Right cardiac atrium (tissue), 5 donors: ENCODE measurements at regions not wholly inside any gene's neighbourhood (a gene's known extent, or its start where the extent isn't known, plus 50 kb on each side); places are given as distances from the start of the nearest gene placed in this dataset.
A peak's percentile ranks its signal among the peaks of the same experiment; 100 is the strongest.

ENCODE experiments used
- ATAC-seq, 2 donors: fragments of 200-7000 bp; cut with Tn5 transposase; one replicate each; pipeline versions ENCODE4 v1.8.0 to v1.9.1; 2020; ENCODE audit warnings: moderate library complexity in 2 of 2, mild to moderate bottlenecking in 1 of 2
- DNase-seq, 3 donors: peaks; one replicate each; pipeline ENCODE4 v3.0.0-alpha.2; 2020
- H3K27ac ChIP-seq: one replicate; pipeline ENCODE4 v1.5.1; 2013; ENCODE audit warnings: mild to moderate bottlenecking, low read length, control low read depth, moderate library complexity
- H3K27me3 ChIP-seq: one replicate; pipeline ENCODE4 v1.6.1; 2013; ENCODE audit not compliant: control insufficient read depth, insufficient read depth
- H3K4me1 ChIP-seq: one replicate; pipeline ENCODE4 v1.6.1; 2013; ENCODE audit warnings: low read length; ENCODE audit not compliant: control insufficient read depth, insufficient read depth
- H3K4me3 ChIP-seq: one replicate; pipeline ENCODE4 v1.5.1; 2013; ENCODE audit warnings: low read length, control low read depth
- H3K9me3 ChIP-seq: one replicate; pipeline ENCODE4 v1.6.1; 2013; ENCODE audit warnings: low read length; ENCODE audit not compliant: control insufficient read depth
- WGBS: extraction: QIAGEN DNeasy Blood & Tissue Kit; methylation state at CpG from one replicate; pipeline ENCODE4 v1.1.7; 2013; 5-methylcytosine and 5-hydroxymethylcytosine counted together
- intact Hi-C, 4 donors: fragments of 100-400 bp; cut with DNase I; formaldehyde crosslinking; loops; one replicate each; pipeline versions ENCODE4 v1.11.0 to v1.14.0; 2022 to 2023
- donor health status: healthy with polysubstance abuse.
- donor health status: DM: no; HTN: yes; CAD: no.
- donor health status: DM: no; HTN: no; CAD: no.
- donor health status: DM: no; HTN: yes; CAD: no; lungs with severe emphysema.
- donor health status: DM: yes; HTN: yes; CAD: no.

- no peak overlapping the region for H3K27ac ChIP-seq
- intact Hi-C loops = no loop called here
- no peaks in the 10 kb centered on the region for H3K9me3 ChIP-seq
- no peak overlapping the region for H3K4me3 ChIP-seq
- ATAC-seq = no peak
- DNase-seq = no peak
- no peaks in the 10 kb centered on the region for H3K4me1 ChIP-seq
- H3K27me3 ChIP-seq = no peaks in the 10 kb centered on the region
These were observed 78.2 kb downstream of the MSL3 start for GRCh38 chrX:11836284-11836683.

GRCh38 chrX:11837437-11837836, 79.4 kb downstream of the MSL3 start:
- WGBS = 55% methylated on average over 3 of the region's 3 CpGs
- DNase-seq = no peak
- no peaks in the 10 kb centered on the region for H3K9me3 ChIP-seq
- H3K27me3 ChIP-seq = no peaks in the 10 kb centered on the region
- no peaks in the 10 kb centered on the region for H3K4me1 ChIP-seq
- no peak for ATAC-seq
- intact Hi-C loops = no loop called here
- no peak overlapping the region for H3K27ac ChIP-seq
- no peak overlapping the region for H3K4me3 ChIP-seq

GRCh38 chrX:11864171-11864570, 106.1 kb downstream of the MSL3 start:
- Histone ChIP-seq H3K4me3 (no peak overlapping the region), H3K9me3 (no peaks in the 10 kb centered on the region), H3K4me1 (no peaks in the 10 kb centered on the region), H3K27me3 (no peaks in the 10 kb centered on the region), H3K27ac (no peak overlapping the region)
- intact Hi-C loops = no loop called here
- ATAC-seq (no peak), DNase-seq (no peak)
- WGBS = 91% methylated on average over 2 of the region's 2 CpGs

GRCh38 chrX:11867610-11868345, 109.7 kb downstream of the MSL3 start:
- intact Hi-C loops = no loop called here
- Histone ChIP-seq H3K27me3 (no peaks in the 10 kb centered on the region), H3K9me3 (no peaks in the 10 kb centered on the region), H3K4me1 (no peaks in the 10 kb centered on the region), H3K27ac (no peak overlapping the region), H3K4me3 (no peak overlapping the region)
- ATAC-seq = no peak
- DNase-seq = no peak
- WGBS = 73% methylated on average over 7 of the region's 7 CpGs

GRCh38 chrX:11870789-11871188, 112.8 kb downstream of the MSL3 start:
- Histone ChIP-seq H3K4me1 (no peaks in the 10 kb centered on the region), H3K27ac (no peak overlapping the region), H3K4me3 (no peak overlapping the region), H3K9me3 (no peaks in the 10 kb centered on the region), H3K27me3 (no peaks in the 10 kb centered on the region)
- DNase-seq (no peak), ATAC-seq (no peak)
- WGBS = 75% methylated on average over 2 of the region's 2 CpGs
- intact Hi-C loops = no loop called here

- DNase-seq (no peak), ATAC-seq (no peak)
- no peak overlapping the region for H3K4me3 ChIP-seq
- WGBS = 86% methylated on average over 4 of the region's 4 CpGs
- no peaks in the 10 kb centered on the region for H3K4me1 ChIP-seq
- no peaks in the 10 kb centered on the region for H3K9me3 ChIP-seq
- intact Hi-C loops = no loop called here
- H3K27ac ChIP-seq = no peak overlapping the region
- no peaks in the 10 kb centered on the region for H3K27me3 ChIP-seq
These were observed 123.6 kb downstream of the MSL3 start for GRCh38 chrX:11881485-11882170.

- ATAC-seq (no peak), DNase-seq (no peak)
- H3K27me3 ChIP-seq = no peaks in the 10 kb centered on the region
- peaks cover 2% of the 10 kb centered on the region for H3K4me1 ChIP-seq
- intact Hi-C loops = no loop called here
- WGBS = 56% methylated on average over 1 of the region's 1 CpG
- no peak overlapping the region for H3K27ac ChIP-seq
- no peak overlapping the region for H3K4me3 ChIP-seq
- no peaks in the 10 kb centered on the region for H3K9me3 ChIP-seq
These were observed 128.7 kb downstream of the MSL3 start for GRCh38 chrX:11886745-11887144.

- DNase-seq (no peak), ATAC-seq (no peak)
- no peak overlapping the region for H3K4me3 ChIP-seq
- intact Hi-C loops = no loop called here
- WGBS = 82% methylated on average over 2 of the region's 2 CpGs
- H3K27me3 ChIP-seq = no peaks in the 10 kb centered on the region
- H3K4me1 ChIP-seq = peaks cover 2% of the 10 kb centered on the region
- H3K9me3 ChIP-seq = no peaks in the 10 kb centered on the region
- H3K27ac ChIP-seq = no peak overlapping the region
These were observed 129.1 kb downstream of the MSL3 start for GRCh38 chrX:11887175-11887574.

GRCh38 chrX:11888421-11888820, 130.4 kb downstream of the MSL3 start:
- H3K4me1 ChIP-seq = peaks cover 2% of the 10 kb centered on the region
- ATAC-seq (no peak), DNase-seq (no peak)
- H3K27ac ChIP-seq = no peak overlapping the region
- no peak overlapping the region for H3K4me3 ChIP-seq
- no peaks in the 10 kb centered on the region for H3K9me3 ChIP-seq
- no peaks in the 10 kb centered on the region for H3K27me3 ChIP-seq
- intact Hi-C loops = no loop called here

GRCh38 chrX:11889791-11890190, 131.8 kb downstream of the MSL3 start:
- Histone ChIP-seq H3K27ac (no peak overlapping the region), H3K4me1 (peaks cover 2% of the 10 kb centered on the region), H3K27me3 (no peaks in the 10 kb centered on the region), H3K9me3 (no peaks in the 10 kb centered on the region), H3K4me3 (no peak overlapping the region)
- no peak for DNase-seq
- ATAC-seq = no peak
- intact Hi-C loops = no loop called here

- Histone ChIP-seq H3K9me3 (no peaks in the 10 kb centered on the region), H3K27ac (no peak overlapping the region), H3K4me1 (peaks cover 2% of the 10 kb centered on the region), H3K27me3 (no peaks in the 10 kb centered on the region), H3K4me3 (no peak overlapping the region)
- 24% methylated on average over 6 of the region's 6 CpGs for WGBS
- intact Hi-C loops = no loop called here
- ATAC-seq (peak; percentile 40 to 55), DNase-seq (peak; percentile 31 to 69 (median 43))
These were observed 132.9 kb downstream of the MSL3 start for GRCh38 chrX:11890836-11891514.
